ENCODE measurements at regions not wholly inside any gene's neighbourhood (a gene's known extent, or its start where the extent isn't known, plus 50 kb on each side); places are given as distances from the start of the nearest gene placed in this dataset.

DNA sequence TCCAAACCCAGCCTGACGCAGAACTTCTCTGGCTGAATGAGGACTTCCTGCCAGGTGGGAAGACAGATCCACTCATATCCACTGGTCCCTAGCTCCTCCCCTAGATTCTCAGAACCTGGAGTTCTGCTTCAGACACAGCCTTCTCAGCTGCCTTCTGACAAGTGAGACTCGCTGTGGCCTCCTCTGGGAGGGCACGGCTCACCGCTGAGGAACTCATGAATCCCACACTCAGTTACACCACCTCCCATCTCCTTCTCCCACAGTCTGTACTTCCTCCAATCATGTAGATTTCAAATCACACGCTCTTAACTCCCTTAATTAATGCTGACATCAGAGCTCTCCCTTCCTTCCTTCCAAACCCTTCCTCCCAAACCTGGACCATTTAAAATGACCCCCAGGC, 86.4 kb upstream of the TMEM45B start:
- no peak overlapping the region for H3K9ac ChIP-seq (ENCODE audit: low read depth, low read length)
- H3K4me1 ChIP-seq (ENCODE audit: control insufficient read depth, insufficient read depth, low read length), result no peaks in the 10 kb centered on the region
- dilution Hi-C loops (cut with HindIII; ENCODE audit: low sequenced_read_pairs, unreplicated experiment), result no loop called here
- H2BK15ac ChIP-seq (ENCODE audit: low read depth, low read length), result no peak overlapping the region
- no peaks in the 10 kb centered on the region for H3K9me1 ChIP-seq (ENCODE audit: insufficient read depth, low read length)
- no peak overlapping the region for H3K23ac ChIP-seq (ENCODE audit: low read depth, low read length)
- WGBS, 2 experiments (ENCODE audit: extremely low coverage in 2 of 2, insufficient read length in 1 of 2), result 38% methylated on average over 3 of the region's 5 CpGs; no CpG with 5 or more reads in 1 of the 2 experiments
- no peak overlapping the region for H3K27ac ChIP-seq (ENCODE audit: insufficient read depth, low read length)
- H3K4ac ChIP-seq (ENCODE audit: low read depth, low read length), result no peak overlapping the region
- ChIA-PET POLR2A (ENCODE audit: unreplicated experiment) (no interaction called here), CTCF (no interaction called here)
- DNase-seq (no peak), ATAC-seq (ENCODE audit: low read depth) (no peak)
- H4K91ac ChIP-seq (ENCODE audit: insufficient read depth, low read depth, low read length), result no peak overlapping the region
- no peak overlapping the region for H2BK5ac ChIP-seq (ENCODE audit: low read depth, low read length, poor library complexity, severe bottlenecking)
- H3K18ac ChIP-seq (ENCODE audit: low read depth, low read length), result no peak overlapping the region
- no peak overlapping the region for H3K4me3 ChIP-seq (ENCODE audit: insufficient read depth, low read depth, low read length)
- no peaks in the 10 kb centered on the region for H3K9me3 ChIP-seq (ENCODE audit: control insufficient read depth, insufficient read depth, low read length)
- no peak overlapping the region for H3K14ac ChIP-seq (replicated peaks; ENCODE audit: low read depth, low read length)
- peaks cover 4% of the 10 kb centered on the region; the same call in 1 of the 2 replicates for H3K27me3 ChIP-seq (ENCODE audit: control insufficient read depth, insufficient read depth, low read length)
- in situ Hi-C loops (cut with MboI; ENCODE audit: low sequenced_read_pairs), result loop anchor here (25.0 kb wide), 1 partner anchor 617 kb away; no protein-coding TSS in a partner anchor
- no peak overlapping the region for H3K56ac ChIP-seq (ENCODE audit: extremely low read depth, insufficient read depth, low read length)
- no peak overlapping the region for H2BK20ac ChIP-seq (ENCODE audit: low read depth, low read length)
- no peak overlapping the region for H3K4me2 ChIP-seq (ENCODE audit: low read depth, low read length)
- no TSS peak for BruUV-seq (replicated peaks)
- H2AK5ac ChIP-seq (ENCODE audit: low read depth, low read length), result no peak overlapping the region
- H3K36me3 ChIP-seq (ENCODE audit: control insufficient read depth, insufficient read depth, low read length), result no peaks in the 10 kb centered on the region
- H2BK120ac ChIP-seq (ENCODE audit: low read depth, low read length), result no peak overlapping the region
- TF ChIP-seq POLR2A (IDR thresholded peaks at IDR 0.05; ENCODE audit: low read depth, low read length) (no peak), BHLHE40 (IDR thresholded peaks at IDR 0.05; ENCODE audit: low read depth, low read length) (no peak), SMC3 (IDR thresholded peaks at IDR 0.05; ENCODE audit: low read depth, low read length) (no peak), CTCF (conservative IDR thresholded peaks at IDR 0.05; ENCODE audit: low read depth, low read length) (no peak), NFE2L2 (IDR thresholded peaks at IDR 0.05; ENCODE audit: low read depth, low read length) (no peak), RFX5 (IDR thresholded peaks at IDR 0.05; ENCODE audit: low read depth, low read length) (no peak), MAZ (IDR thresholded peaks at IDR 0.05; ENCODE audit: borderline replicate concordance, low read depth, low read length) (no peak), CHD1 (IDR thresholded peaks at IDR 0.05; ENCODE audit: low read depth, low read length) (no peak), RCOR1 (IDR thresholded peaks at IDR 0.05; ENCODE audit: insufficient replicate concordance, low read length) (no peak)
- TF ChIP-seq, protein P1, sequence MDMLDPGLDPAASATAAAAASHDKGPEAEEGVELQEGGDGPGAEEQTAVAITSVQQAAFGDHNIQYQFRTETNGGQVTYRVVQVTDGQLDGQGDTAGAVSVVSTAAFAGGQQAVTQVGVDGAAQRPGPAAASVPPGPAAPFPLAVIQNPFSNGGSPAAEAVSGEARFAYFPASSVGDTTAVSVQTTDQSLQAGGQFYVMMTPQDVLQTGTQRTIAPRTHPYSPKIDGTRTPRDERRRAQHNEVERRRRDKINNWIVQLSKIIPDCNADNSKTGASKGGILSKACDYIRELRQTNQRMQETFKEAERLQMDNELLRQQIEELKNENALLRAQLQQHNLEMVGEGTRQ (IDR thresholded peaks at IDR 0.05; ENCODE audit: low read depth, low read length), result no peak
- H4K8ac ChIP-seq (ENCODE audit: low read depth in 2 of 2, low read length in 2 of 2), result no peak overlapping the region
- H3K79me1 ChIP-seq (ENCODE audit: low read depth in 1 of 2, low read length in 2 of 2), result no peaks in the 10 kb centered on the region
- H2AFZ ChIP-seq (replicated peaks; ENCODE audit: low read length, poor library complexity), result no peak overlapping the region
- H2AK9ac ChIP-seq (replicated peaks; ENCODE audit: low read depth, low read length, poor library complexity), result no peak overlapping the region
- H4K5ac ChIP-seq (ENCODE audit: low read depth, low read length), result no peak overlapping the region
- intact Hi-C loops (cut with micrococcal nuclease), result no loop called here
- no peaks in the 10 kb centered on the region for H4K20me1 ChIP-seq (ENCODE audit: insufficient read depth, low read length)

Measured in IMR-90 (cell line).